ENCODE measurements at regions not wholly inside any gene's neighbourhood (a gene's known extent, or its start where the extent isn't known, plus 50 kb on each side); places are given as distances from the start of the nearest gene placed in this dataset.

- no peak for TF ChIP-seq POLR2A (IDR thresholded peaks at IDR 0.05)
- no peak for TF ChIP-seq CTCF (IDR thresholded peaks at IDR 0.05)
- no peak for TF ChIP-seq POLR2AphosphoS5 (IDR thresholded peaks at IDR 0.05)
These were observed 1686.8 kb downstream of the TP53TG3F start for GRCh38 chr16:35146031-35146710.

Data from prostate gland (tissue), 2 donors.